ENCODE measurements at regions not wholly inside any gene's neighbourhood (a gene's known extent, or its start where the extent isn't known, plus 50 kb on each side); places are given as distances from the start of the nearest gene placed in this dataset.

DNA sequence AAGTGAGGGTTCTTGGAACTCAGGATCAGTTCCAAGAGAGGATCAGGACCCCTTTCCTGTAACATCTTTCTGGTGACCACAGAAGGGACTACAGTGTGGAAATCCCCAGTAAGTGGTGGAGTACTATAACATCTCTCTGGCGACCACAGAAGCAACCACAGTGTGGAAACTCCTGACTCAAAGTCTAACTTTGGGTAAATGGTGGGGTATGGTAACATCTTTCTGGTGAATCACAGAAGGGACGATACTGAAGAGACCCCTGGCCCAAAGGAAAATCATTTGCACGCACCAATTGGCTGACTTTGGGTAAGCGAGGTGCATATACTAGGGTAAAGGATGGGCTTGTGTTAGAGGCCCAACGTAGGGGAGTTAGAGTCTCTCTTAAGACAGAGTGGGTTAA, 56.3 kb upstream of the GULP1 start:
- Histone ChIP-seq H3K4me1 (no peaks in the 10 kb centered on the region), H3K27me3 (no peaks in the 10 kb centered on the region), H3K4me3 (no peak overlapping the region), H3K27ac (no peak overlapping the region), H3K36me3 (no peaks in the 10 kb centered on the region), H3K9me3 (peaks cover 0 to 11% (median 5%) of the 10 kb centered on the region in 4 donors)
- 86 to 89% (median 88%) methylated on average over 5 of the region's 5 CpGs for WGBS, 5 donors
- no peak for DNase-seq
- intact Hi-C loops (cut with DNase I; ENCODE audit: low total_unique reads) = no loop called here
- TF ChIP-seq POLR2A (IDR thresholded peaks at IDR 0.05) = no peak
- TF ChIP-seq, protein P1, sequence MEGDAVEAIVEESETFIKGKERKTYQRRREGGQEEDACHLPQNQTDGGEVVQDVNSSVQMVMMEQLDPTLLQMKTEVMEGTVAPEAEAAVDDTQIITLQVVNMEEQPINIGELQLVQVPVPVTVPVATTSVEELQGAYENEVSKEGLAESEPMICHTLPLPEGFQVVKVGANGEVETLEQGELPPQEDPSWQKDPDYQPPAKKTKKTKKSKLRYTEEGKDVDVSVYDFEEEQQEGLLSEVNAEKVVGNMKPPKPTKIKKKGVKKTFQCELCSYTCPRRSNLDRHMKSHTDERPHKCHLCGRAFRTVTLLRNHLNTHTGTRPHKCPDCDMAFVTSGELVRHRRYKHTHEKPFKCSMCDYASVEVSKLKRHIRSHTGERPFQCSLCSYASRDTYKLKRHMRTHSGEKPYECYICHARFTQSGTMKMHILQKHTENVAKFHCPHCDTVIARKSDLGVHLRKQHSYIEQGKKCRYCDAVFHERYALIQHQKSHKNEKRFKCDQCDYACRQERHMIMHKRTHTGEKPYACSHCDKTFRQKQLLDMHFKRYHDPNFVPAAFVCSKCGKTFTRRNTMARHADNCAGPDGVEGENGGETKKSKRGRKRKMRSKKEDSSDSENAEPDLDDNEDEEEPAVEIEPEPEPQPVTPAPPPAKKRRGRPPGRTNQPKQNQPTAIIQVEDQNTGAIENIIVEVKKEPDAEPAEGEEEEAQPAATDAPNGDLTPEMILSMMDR (IDR thresholded peaks at IDR 0.05) = no peak
- no peak for TF ChIP-seq EP300 (IDR thresholded peaks at IDR 0.05)
- no peak for TF ChIP-seq POLR2AphosphoS5 (IDR thresholded peaks at IDR 0.05)

DNA sequence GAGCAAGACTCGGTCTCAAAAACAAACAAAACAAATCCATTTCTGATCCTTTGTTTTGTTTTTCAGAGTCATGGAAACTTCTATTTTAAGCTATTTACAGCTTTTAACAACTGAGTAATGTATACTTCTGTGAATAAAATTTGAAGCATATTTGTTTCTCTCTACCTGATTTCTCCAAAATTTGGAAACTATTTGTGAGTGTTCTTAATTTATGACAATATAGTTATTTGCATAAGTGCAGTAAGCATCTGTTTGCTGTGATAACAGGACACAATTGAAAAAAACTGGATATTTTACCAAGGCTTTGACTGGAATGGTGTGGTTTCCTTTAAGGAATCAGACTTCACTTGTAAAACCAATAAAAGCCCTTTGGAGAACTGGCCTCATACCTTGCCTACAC, 53.3 kb upstream of the GULP1 start:
- TF ChIP-seq POLR2A (IDR thresholded peaks at IDR 0.05) = no peak
- TF ChIP-seq, protein P1 (IDR thresholded peaks at IDR 0.05) = no peak
- TF ChIP-seq POLR2AphosphoS5 (IDR thresholded peaks at IDR 0.05) = no peak
- no peak for TF ChIP-seq EP300 (IDR thresholded peaks at IDR 0.05)
- Histone ChIP-seq H3K27ac (no peak overlapping the region), H3K4me3 (no peak overlapping the region), H3K36me3 (no peaks in the 10 kb centered on the region), H3K27me3 (no peaks in the 10 kb centered on the region), H3K9me3 (peaks cover 0 to 11% (median 5%) of the 10 kb centered on the region in 4 donors), H3K4me1 (no peaks in the 10 kb centered on the region)
- intact Hi-C loops (cut with DNase I; ENCODE audit: low total_unique reads) = no loop called here
- whole genome bisulfite sequencing, 5 donors = 0 to 87% (median 59%) methylated on average over 1 of the region's 1 CpG
- DNase-seq = no peak

All from stomach (tissue), 8 donors.